Mononuclear cell (primary cell): ENCODE measurements at regions not wholly inside any gene's neighbourhood (a gene's known extent, or its start where the extent isn't known, plus 50 kb on each side); places are given as distances from the start of the nearest gene placed in this dataset.
"Not testable (repeated sequence)": the region's sequence is repeated elsewhere in the genome, so short reads cannot be mapped to it uniquely, and the experiment has no call there.

Source experiments
- H3K27me3 ChIP-seq: 2 replicates; pipeline ENCODE4 v1.6.0; 2011; ENCODE audit warnings: low read length, control low read depth; ENCODE audit not compliant: insufficient read depth
- H3K4me1 ChIP-seq: 2 replicates; pipeline ENCODE4 v1.5.1; 2011; ENCODE audit warnings: mild to moderate bottlenecking, low read length, control low read depth; ENCODE audit not compliant: insufficient read depth
- H3K4me3 ChIP-seq: 2 replicates; pipeline ENCODE4 v1.5.1; 2011; ENCODE audit warnings: mild to moderate bottlenecking, low read length, moderate library complexity
- H3K9me3 ChIP-seq: 2 replicates; pipeline ENCODE4 v1.5.1; 2011; ENCODE audit warnings: low read depth, mild to moderate bottlenecking, control low read depth, low read length

DNA sequence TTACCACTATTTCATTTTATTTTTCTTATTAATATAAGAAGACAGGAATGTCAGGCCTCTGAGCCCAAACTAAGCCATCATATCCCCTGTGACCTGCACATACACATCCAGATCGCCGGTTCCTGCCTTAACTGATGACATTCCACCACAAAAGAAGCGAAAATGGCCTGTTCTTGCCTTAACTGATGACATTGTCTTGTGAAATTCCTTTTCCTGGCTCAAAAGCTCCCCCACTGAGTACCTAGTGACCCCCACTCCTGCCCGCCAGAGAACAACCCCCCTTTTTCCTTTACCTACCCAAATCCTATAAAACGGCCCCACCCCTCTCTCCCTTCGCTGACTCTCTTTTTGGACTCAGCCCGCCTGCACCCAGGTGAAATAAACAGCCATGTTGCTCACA is 77.8 kb upstream of the FANCL start:
- H3K4me3 ChIP-seq, H3K27me3 ChIP-seq, H3K9me3 ChIP-seq, H3K4me1 ChIP-seq: not testable (repeated sequence)

- Histone ChIP-seq H3K4me1 (no peaks in the 10 kb centered on the region), H3K4me3 (no peak overlapping the region), H3K9me3 (no peaks in the 10 kb centered on the region), H3K27me3 (no peaks in the 10 kb centered on the region)
Observed at GRCh38 chr2:58313926-58314325, 72.8 kb upstream of the FANCL start.

DNA sequence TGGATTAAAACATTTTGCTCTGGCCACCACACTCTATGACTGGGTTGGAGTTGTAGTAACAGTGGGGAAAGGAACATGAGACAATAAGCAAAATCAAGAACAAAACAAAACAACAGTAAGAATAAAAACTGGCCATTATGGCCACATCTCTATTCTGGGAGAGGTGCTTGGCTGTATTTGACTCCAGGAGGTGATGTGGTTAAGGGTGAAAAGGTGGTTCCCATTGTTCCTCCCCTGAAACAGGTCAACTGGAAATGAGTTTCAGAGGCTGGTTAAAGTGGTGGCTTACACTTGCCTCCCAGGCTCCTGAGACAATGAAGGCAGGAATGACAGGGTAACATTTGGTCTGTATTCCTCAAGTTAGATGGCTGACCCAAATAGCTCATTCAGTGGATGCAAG is 67.3 kb upstream of the FANCL start:
- Histone ChIP-seq H3K27me3 (no peaks in the 10 kb centered on the region), H3K4me3 (no peak overlapping the region), H3K4me1 (no peaks in the 10 kb centered on the region), H3K9me3 (no peaks in the 10 kb centered on the region)

GRCh38 chr2:58304843-58305242 is 63.7 kb upstream of the FANCL start:
- H3K4me3 ChIP-seq, result no peak overlapping the region
- H3K4me1 ChIP-seq, result no peaks in the 10 kb centered on the region
- H3K27me3 ChIP-seq, result no peaks in the 10 kb centered on the region
- H3K9me3 ChIP-seq, result no peaks in the 10 kb centered on the region

GRCh38 chr2:58299123-58299522 is 58.0 kb upstream of the FANCL start:
- no peaks in the 10 kb centered on the region for H3K4me1 ChIP-seq
- no peaks in the 10 kb centered on the region for H3K9me3 ChIP-seq
- no peaks in the 10 kb centered on the region for H3K27me3 ChIP-seq
- no peak overlapping the region for H3K4me3 ChIP-seq

DNA sequence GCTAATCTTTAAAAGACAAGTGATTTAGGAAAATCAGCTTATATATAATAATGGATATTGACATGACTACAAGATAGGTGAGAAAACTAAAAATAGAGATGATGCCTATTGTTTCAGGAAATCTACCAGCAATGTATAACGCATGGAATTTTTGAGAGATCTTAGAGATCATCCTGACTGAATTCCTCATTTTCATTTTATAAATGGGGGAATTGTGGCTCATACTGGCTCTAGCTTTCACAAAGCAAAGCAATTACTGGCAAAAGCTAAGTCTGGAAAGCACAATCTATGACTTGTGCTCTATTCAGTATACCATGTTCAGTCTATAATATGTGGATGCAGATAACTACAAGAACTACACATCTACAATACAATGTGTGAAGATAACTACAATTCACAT is 51.9 kb upstream of the FANCL start:
- Histone ChIP-seq H3K9me3 (no peaks in the 10 kb centered on the region), H3K27me3 (no peaks in the 10 kb centered on the region), H3K4me1 (no peaks in the 10 kb centered on the region), H3K4me3 (no peak overlapping the region)

DNA sequence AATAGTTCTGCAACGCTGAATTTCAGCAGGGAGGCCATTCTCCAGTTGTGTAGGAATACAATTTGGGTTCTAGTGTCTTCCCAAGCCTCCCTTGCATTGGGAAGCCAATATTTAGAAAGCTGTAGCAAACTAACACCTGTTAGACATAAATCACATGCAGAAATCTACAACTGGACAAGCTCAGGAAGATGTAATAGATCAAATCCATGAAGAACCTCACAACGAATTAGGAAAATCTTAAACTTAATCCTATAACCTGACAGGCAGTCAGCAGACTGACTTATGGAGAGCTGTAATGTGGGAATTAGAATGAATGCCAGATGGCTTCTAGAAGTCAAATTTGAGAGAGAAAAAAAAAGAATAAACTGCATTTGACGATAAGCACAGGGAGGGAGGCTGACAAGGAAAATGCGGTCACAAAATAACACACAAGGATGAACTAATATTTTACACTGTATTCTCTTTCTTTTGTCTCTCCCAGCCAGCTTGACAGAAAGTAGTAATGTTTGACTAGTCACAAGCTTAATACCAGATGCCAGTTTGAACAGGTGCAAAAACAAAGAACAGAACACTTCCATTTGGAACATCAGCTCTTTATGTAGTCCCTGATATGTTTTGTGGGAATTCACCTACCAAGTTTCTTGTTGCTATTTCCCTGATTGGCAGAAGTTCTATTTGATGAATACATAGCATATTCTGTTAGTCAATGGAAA is 50.8 kb upstream of the FANCL start:
- no peaks in the 10 kb centered on the region for H3K9me3 ChIP-seq

More for the DNA sequence above, 50.8 kb upstream of the FANCL start:
- H3K4me1 ChIP-seq, result no peaks in the 10 kb centered on the region
- no peak overlapping the region for H3K4me3 ChIP-seq
- H3K27me3 ChIP-seq, result no peaks in the 10 kb centered on the region
